Pancreas (tissue), 10 donors: ENCODE measurements at regions not wholly inside any gene's neighbourhood (a gene's known extent, or its start where the extent isn't known, plus 50 kb on each side); places are given as distances from the start of the nearest gene placed in this dataset.

ENCODE experiments used
- ATAC-seq, 4 donors: fragments of 200-7000 bp; cut with Tn5 transposase; one replicate each; pipeline versions ENCODE4 v1.8.0 to v1.9.1; 2020; ENCODE audit warnings: mild to moderate bottlenecking in 4 of 4, moderate library complexity in 4 of 4
- DNase-seq, 6 donors: peaks; one replicate each; pipeline ENCODE4 v3.0.0-alpha.2; 2020
- FAIRE-seq: peaks from 2 replicates; lab custom pipeline; 2012; peaks lifted over from hg19 to GRCh38; lab: Jason Lieb, UNC
- H3K27ac ChIP-seq, 4 donors: fragments of 200-600 bp; sonication (generic); 1 replicate in 3 of 4; 2 replicates in 1 of 4; pipeline versions ENCODE4 v1.5.0 to v1.8.0; 2020
- H3K27me3 ChIP-seq, 4 donors: fragments of 200-600 bp; one replicate each; pipeline ENCODE4 v1.8.0; 2021
- H3K36me3 ChIP-seq, 3 donors: fragments of 200-600 bp; sonication (generic) in 1 of 3; one replicate each; pipeline versions ENCODE4 v1.5.0 to v1.8.0; 2020 to 2021
- H3K4me1 ChIP-seq, 3 donors: fragments of 200-600 bp; one replicate each; pipeline ENCODE4 v1.8.0; 2021
- H3K4me3 ChIP-seq, 4 donors: fragments of 200-600 bp; sonication (generic) in 2 of 4; one replicate each; pipeline versions ENCODE4 v1.5.0 to v1.8.0; 2020 to 2021
- H3K9me3 ChIP-seq, 4 donors: fragments of 200-600 bp; one replicate each; pipeline ENCODE4 v1.8.0; 2021
- WGBS, 2 donors: extraction: QIAGEN DNeasy Blood & Tissue Kit; methylation state at CpG; one replicate each; pipeline ENCODE4 v1.1.7; 2013; 5-methylcytosine and 5-hydroxymethylcytosine counted together
- intact Hi-C, 3 donors: fragments of 100-400 bp; cut with DNase I; formaldehyde crosslinking; loops; one replicate each; pipeline versions ENCODE4 v1.11.1 to v1.14.2; 2022
- TF ChIP-seq, protein P1 (sequence below), 4 donors: fragments of 200-600 bp; sonication (generic) in 3 of 4; IDR thresholded peaks; one replicate each; pipeline versions ENCODE4 v1.5.0 to v1.8.0; 2021; ENCODE audit warnings: antibody characterized with exemption in 4 of 4
- donor health status: healthy with polysubstance abuse.
- donor health status: DM: no; HTN: no; CAD: no; lungs with moderate emphysema.
- donor health status: DM: no; HTN: no; CAD: no.
- donor health status: control.
- donor health status: control.
- donor health status: Bipolar disorder and iron deficiency.
- donor health status: DM: yes; HTN: yes; CAD: no.
- donor health status: DM: no; HTN: no; CAD: no.
- donor health status: DM: no; HTN: no; CAD: no.
- donor health status: DM: yes; HTN: yes; CAD: no.

DNA sequence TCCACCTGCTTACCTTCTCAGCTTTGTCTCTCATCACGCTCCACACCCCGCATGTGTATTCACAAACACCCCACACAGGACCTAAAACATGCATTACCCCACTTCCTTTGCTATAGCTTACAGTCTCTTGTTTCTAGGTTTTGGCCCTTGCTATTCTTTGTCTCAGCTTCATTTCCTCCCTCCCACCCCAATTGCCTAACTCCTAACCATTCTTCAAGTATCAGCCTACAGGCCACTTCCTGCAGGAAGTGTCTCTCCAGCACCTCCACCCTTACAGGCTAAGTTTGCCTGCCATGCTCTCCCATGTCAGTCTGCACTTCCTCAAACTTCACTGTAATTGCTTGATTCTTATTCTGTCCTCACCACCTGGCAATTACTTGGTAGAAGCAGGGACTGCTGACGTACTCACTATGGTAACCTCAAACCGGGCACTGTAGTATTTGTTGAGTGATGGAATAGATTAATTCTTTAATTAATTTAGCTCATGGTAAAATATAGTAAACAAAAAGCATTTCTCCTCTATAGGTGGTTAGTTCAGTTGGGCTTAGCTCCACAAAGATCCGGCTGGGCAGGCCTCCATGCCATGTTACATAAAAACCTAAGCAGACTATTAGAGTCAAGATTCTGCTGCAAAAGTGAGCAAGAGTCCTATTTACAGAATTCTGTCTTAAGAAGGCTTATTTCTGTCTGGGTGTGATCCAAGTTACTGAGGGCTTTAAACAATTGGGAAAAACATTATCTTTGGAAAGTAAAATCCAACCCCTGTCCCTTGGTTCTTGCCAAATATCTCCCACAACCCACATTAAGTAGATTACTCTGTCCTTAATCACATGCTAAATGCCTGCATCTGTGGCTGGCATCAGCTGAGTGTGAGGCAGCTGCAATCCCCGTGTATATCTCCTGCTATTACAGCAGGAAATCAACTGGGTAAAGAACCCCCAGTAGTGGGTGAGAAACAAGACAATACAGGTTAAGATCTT, 124.7 kb upstream of the CPEB2 start:
- Histone ChIP-seq H3K9me3 (no peaks in the 10 kb centered on the region), H3K4me1 (no peaks in the 10 kb centered on the region), H3K27me3 (no peaks in the 10 kb centered on the region), H3K4me3 (no peak overlapping the region), H3K36me3 (no peaks in the 10 kb centered on the region), H3K27ac (no peak overlapping the region)
- DNase-seq (no peak), FAIRE-seq (no peak), ATAC-seq (peak in 2 of 4 donors; percentile 56 to 69)
- TF ChIP-seq, protein P1, sequence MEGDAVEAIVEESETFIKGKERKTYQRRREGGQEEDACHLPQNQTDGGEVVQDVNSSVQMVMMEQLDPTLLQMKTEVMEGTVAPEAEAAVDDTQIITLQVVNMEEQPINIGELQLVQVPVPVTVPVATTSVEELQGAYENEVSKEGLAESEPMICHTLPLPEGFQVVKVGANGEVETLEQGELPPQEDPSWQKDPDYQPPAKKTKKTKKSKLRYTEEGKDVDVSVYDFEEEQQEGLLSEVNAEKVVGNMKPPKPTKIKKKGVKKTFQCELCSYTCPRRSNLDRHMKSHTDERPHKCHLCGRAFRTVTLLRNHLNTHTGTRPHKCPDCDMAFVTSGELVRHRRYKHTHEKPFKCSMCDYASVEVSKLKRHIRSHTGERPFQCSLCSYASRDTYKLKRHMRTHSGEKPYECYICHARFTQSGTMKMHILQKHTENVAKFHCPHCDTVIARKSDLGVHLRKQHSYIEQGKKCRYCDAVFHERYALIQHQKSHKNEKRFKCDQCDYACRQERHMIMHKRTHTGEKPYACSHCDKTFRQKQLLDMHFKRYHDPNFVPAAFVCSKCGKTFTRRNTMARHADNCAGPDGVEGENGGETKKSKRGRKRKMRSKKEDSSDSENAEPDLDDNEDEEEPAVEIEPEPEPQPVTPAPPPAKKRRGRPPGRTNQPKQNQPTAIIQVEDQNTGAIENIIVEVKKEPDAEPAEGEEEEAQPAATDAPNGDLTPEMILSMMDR (IDR thresholded peaks at IDR 0.05), result no peak
- WGBS, 2 donors, result 60 to 63% methylated on average over 6 of the region's 6 CpGs
- intact Hi-C loops, result no loop called here

GRCh38 chr4:14878681-14879080, 123.6 kb upstream of the CPEB2 start:
- Histone ChIP-seq H3K9me3 (no peaks in the 10 kb centered on the region), H3K27ac (no peak overlapping the region), H3K4me3 (no peak overlapping the region), H3K36me3 (no peaks in the 10 kb centered on the region), H3K27me3 (no peaks in the 10 kb centered on the region), H3K4me1 (no peaks in the 10 kb centered on the region)
- FAIRE-seq (no peak), DNase-seq (no peak), ATAC-seq (no peak)
- 87% methylated on average over 3 of the region's 3 CpGs for WGBS, 2 donors
- TF ChIP-seq, protein P1 (IDR thresholded peaks at IDR 0.05), result no peak
- intact Hi-C loops, result no loop called here

DNA sequence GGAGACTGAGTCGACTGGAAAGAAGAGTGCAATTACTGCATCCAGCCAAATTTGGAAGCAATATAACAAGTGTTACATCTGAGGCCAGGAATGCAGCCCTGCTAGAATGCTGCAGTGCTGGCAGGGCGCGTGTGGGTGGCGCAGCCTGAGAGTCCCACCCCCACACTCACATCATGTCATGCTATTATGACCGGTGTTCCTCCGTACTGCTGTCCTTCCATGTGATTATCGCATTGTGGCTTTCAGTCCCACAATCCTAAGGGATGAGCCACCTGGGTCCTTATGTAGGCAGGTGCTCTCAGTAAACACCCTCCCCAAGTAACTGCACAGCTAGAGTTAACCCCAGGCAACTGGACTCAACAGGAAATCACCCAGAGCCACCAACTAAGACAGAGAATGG, 122.6 kb upstream of the CPEB2 start:
- no peaks in the 10 kb centered on the region for H3K4me1 ChIP-seq
- DNase-seq, result no peak
- H3K9me3 ChIP-seq, result no peaks in the 10 kb centered on the region
- H3K27me3 ChIP-seq, result no peaks in the 10 kb centered on the region
- no peak overlapping the region for H3K4me3 ChIP-seq
- H3K27ac ChIP-seq, result no peak overlapping the region
- no peaks in the 10 kb centered on the region for H3K36me3 ChIP-seq
- intact Hi-C loops, result no loop called here
- ATAC-seq, result peak in 1 of 4 donors; percentile 76
- FAIRE-seq, result no peak
- TF ChIP-seq, protein P1 (IDR thresholded peaks at IDR 0.05), result no peak
- WGBS, 2 donors, result 78 to 91% methylated on average over 7 of the region's 7 CpGs

DNA sequence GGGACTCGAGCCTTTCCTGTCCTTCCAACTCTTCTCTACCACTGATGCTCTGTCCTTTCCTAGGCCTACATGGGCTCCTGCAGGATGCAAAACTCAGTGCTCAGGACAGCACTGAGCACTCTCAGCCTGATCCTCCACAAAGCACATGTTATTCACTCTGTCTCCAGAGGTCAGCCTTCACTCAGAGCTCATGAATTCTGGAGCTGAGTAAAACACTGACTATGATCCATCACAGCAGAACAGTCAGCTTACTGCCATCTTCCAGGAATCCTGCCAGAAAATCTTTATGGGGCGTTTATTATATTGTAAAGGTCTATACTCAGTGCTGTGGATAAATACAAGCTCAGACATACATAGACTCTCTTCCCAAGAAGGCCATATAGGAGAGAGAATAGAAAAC, 121.5 kb upstream of the CPEB2 start:
- 68 to 81% methylated on average over 2 of the region's 2 CpGs for WGBS, 2 donors
- ATAC-seq (no peak), DNase-seq (no peak), FAIRE-seq (no peak)
- Histone ChIP-seq H3K9me3 (no peaks in the 10 kb centered on the region), H3K27ac (no peak overlapping the region), H3K4me3 (no peak overlapping the region), H3K27me3 (no peaks in the 10 kb centered on the region), H3K36me3 (no peaks in the 10 kb centered on the region), H3K4me1 (no peaks in the 10 kb centered on the region)
- intact Hi-C loops, result no loop called here
- TF ChIP-seq, protein P1 (IDR thresholded peaks at IDR 0.05), result no peak

DNA sequence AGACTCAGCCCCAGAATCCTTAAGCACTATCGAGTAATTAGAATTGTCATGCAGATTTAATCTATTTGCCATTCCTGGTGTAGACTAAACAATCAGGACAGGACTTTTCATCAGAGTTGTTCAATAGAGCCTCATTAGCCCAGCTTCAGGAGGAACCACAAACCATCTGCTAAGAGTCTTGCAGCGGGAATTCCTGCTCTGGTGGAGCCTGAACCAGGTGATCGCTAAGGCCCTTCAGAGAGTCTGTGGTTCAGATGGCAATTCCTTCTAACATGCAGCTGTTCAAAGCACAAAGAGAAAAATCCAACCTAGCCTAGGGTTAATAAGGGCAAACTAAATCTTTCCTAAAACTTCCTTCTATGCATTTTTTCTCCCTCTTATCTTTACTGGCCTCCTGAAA, 119.1 kb upstream of the CPEB2 start:
- 93 to 95% methylated on average over 3 of the region's 3 CpGs for WGBS, 2 donors
- ATAC-seq, result no peak
- DNase-seq, result no peak

More for the DNA sequence above, 119.1 kb upstream of the CPEB2 start:
- no peak overlapping the region for H3K4me3 ChIP-seq
- H3K36me3 ChIP-seq, result no peaks in the 10 kb centered on the region
- intact Hi-C loops, result no loop called here
- no peaks in the 10 kb centered on the region for H3K4me1 ChIP-seq
- H3K27ac ChIP-seq, result no peak overlapping the region
- TF ChIP-seq, protein P1 (IDR thresholded peaks at IDR 0.05), result no peak
- H3K9me3 ChIP-seq, result no peaks in the 10 kb centered on the region
- no peak for FAIRE-seq
- H3K27me3 ChIP-seq, result no peaks in the 10 kb centered on the region
